RWPE1 (cell line): ENCODE measurements at regions not wholly inside any gene's neighbourhood (a gene's known extent, or its start where the extent isn't known, plus 50 kb on each side); places are given as distances from the start of the nearest gene placed in this dataset.

Source experiments
- CTCF ChIA-PET: fragments of 350-600 bp; sonication (Branson Sonifier 250); formaldehyde crosslinking; extraction: SDS; loops from one replicate; lab custom pipeline; 2021; lab: Yijun Ruan, JAX
- POLR2A ChIA-PET: fragments of 400-600 bp; formaldehyde crosslinking; extraction: SDS; loops from one replicate; lab custom pipeline; 2020; ENCODE audit warnings: antibody characterized with exemption; ENCODE audit not compliant: low non-redundant PET; lab: Yijun Ruan, JAX
- DNase-seq: peaks from one replicate; pipeline ENCODE4 v3.0.0; 2012; ENCODE audit warnings: low spot score
- H3K27ac ChIP-seq: fragments of 450-650 bp; 2 replicates; pipeline ENCODE4 v1.5.1; 2017
- CTCF ChIP-seq: fragments of 450-650 bp; conservative IDR thresholded peaks from 2 replicates; pipeline ENCODE4 v1.5.1; 2017; ENCODE audit warnings: low read depth, mild to moderate bottlenecking

GRCh38 chr6:167533851-167534250, 209.0 kb downstream of the TTLL2 start:
- no peak for TF ChIP-seq CTCF
- DNase-seq: no peak
- H3K27ac ChIP-seq: no peak overlapping the region
- ChIA-PET CTCF (no interaction called here), POLR2A (no interaction called here)

GRCh38 chr6:167537816-167538215, 212.9 kb downstream of the TTLL2 start:
- TF ChIP-seq CTCF: no peak
- no peak overlapping the region for H3K27ac ChIP-seq
- ChIA-PET POLR2A (no interaction called here), CTCF (no interaction called here)
- DNase-seq: no peak

- ChIA-PET CTCF (no interaction called here), POLR2A (no interaction called here)
- no peak for TF ChIP-seq CTCF
- H3K27ac ChIP-seq: no peak overlapping the region
- DNase-seq: no peak
Observed at GRCh38 chr6:167538746-167539145, 213.9 kb downstream of the TTLL2 start.

- no peak overlapping the region for H3K27ac ChIP-seq
- DNase-seq: no peak
- ChIA-PET POLR2A (no interaction called here), CTCF (no interaction called here)
- no peak for TF ChIP-seq CTCF
Observed at GRCh38 chr6:167540796-167541195, 215.9 kb downstream of the TTLL2 start.

GRCh38 chr6:167541544-167541943, 216.7 kb downstream of the TTLL2 start:
- POLR2A ChIA-PET: no interaction called here
- DNase-seq: no peak
- no peak overlapping the region for H3K27ac ChIP-seq
- no peak for TF ChIP-seq CTCF
- CTCF ChIA-PET: no interaction called here

- CTCF ChIA-PET: no interaction called here
- H3K27ac ChIP-seq: no peak overlapping the region
- no peak for DNase-seq
- POLR2A ChIA-PET: no interaction called here
- TF ChIP-seq CTCF: no peak
Observed at GRCh38 chr6:167543602-167544497, 219.0 kb downstream of the TTLL2 start.
